Stimulated activated CD8-positive, alpha-beta memory T cell treated with anti-CD3 and anti-CD28 coated beads, Interleukin-12 subunit alpha, Interleukin-12 subunit beta, amount 100 ng/mL, for 1 hour (primary cell): ENCODE measurements at regions not wholly inside any gene's neighbourhood (a gene's known extent, or its start where the extent isn't known, plus 50 kb on each side); places are given as distances from the start of the nearest gene placed in this dataset.

ENCODE experiments used
- DNase-seq: peaks from one replicate; pipeline ENCODE4 v3.0.0-alpha.2; 2020; ENCODE audit warnings: low read depth

- no peak for DNase-seq
Observed at GRCh38 chr1:29824025-29824424, 587.7 kb downstream of the PTPRU start.

- no peak for DNase-seq
Observed at GRCh38 chr1:29823561-29823960, 587.2 kb downstream of the PTPRU start.

GRCh38 chr1:29821605-29822004 is 585.3 kb downstream of the PTPRU start:
- no peak for DNase-seq

- no peak for DNase-seq
Observed at GRCh38 chr1:29820401-29820800, 584.1 kb downstream of the PTPRU start.

- DNase-seq: no peak
Observed at GRCh38 chr1:29812408-29813135, 576.2 kb downstream of the PTPRU start.

GRCh38 chr1:29811727-29812407 is 575.5 kb downstream of the PTPRU start:
- no peak for DNase-seq

GRCh38 chr1:29811247-29811646 is 574.9 kb downstream of the PTPRU start:
- no peak for DNase-seq

GRCh38 chr1:29810121-29811120 is 574.1 kb downstream of the PTPRU start:
- DNase-seq: no peak

GRCh38 chr1:29809446-29810120 is 573.3 kb downstream of the PTPRU start:
- DNase-seq: no peak

- DNase-seq: no peak
Observed at GRCh38 chr1:29808141-29808995, 572.0 kb downstream of the PTPRU start.

GRCh38 chr1:29807689-29808088 is 571.4 kb downstream of the PTPRU start:
- DNase-seq: no peak

GRCh38 chr1:29806646-29807319 is 570.5 kb downstream of the PTPRU start:
- no peak for DNase-seq

GRCh38 chr1:29805896-29806160 is 569.5 kb downstream of the PTPRU start:
- no peak for DNase-seq

- no peak for DNase-seq
Observed at GRCh38 chr1:29805122-29805895, 569.0 kb downstream of the PTPRU start.

GRCh38 chr1:29804181-29804899 is 568.0 kb downstream of the PTPRU start:
- no peak for DNase-seq

GRCh38 chr1:29803486-29803885 is 567.2 kb downstream of the PTPRU start:
- no peak for DNase-seq

- no peak for DNase-seq
Observed at GRCh38 chr1:29802181-29803068, 566.1 kb downstream of the PTPRU start.

- DNase-seq: no peak
Observed at GRCh38 chr1:29801561-29801973, 565.2 kb downstream of the PTPRU start.
